Thoracic aorta (tissue), 2 donors: ENCODE measurements at regions not wholly inside any gene's neighbourhood (a gene's known extent, or its start where the extent isn't known, plus 50 kb on each side); places are given as distances from the start of the nearest gene placed in this dataset.

ENCODE experiments used
- ATAC-seq: fragments of 150-250 bp; one replicate; pipeline ENCODE4 v1.8.0; 2017; ENCODE audit warnings: low read depth; ENCODE audit not compliant: insufficient number of reproducible peaks, low FRiP score
- DNase-seq: peaks from one replicate; pipeline ENCODE4 v3.0.0-alpha.2; 2020; ENCODE audit warnings: low spot score
- H3K27ac ChIP-seq, 2 donors: fragments of 200-600 bp; sonication (generic); 1 replicate in 1 of 2; 2 replicates in 1 of 2; pipeline ENCODE4 v1.5.1; 2016; ENCODE audit warnings: mild to moderate bottlenecking in 2 of 2, moderate library complexity in 2 of 2
- H3K27me3 ChIP-seq: fragments of 200-600 bp; sonication (generic); replicated peaks from 2 replicates; pipeline ENCODE4 v1.6.0; 2016; ENCODE audit warnings: mild to moderate bottlenecking; ENCODE audit not compliant: insufficient read depth
- H3K36me3 ChIP-seq: fragments of 200-600 bp; sonication (generic); one replicate; pipeline ENCODE4 v1.5.1; 2016
- H3K4me1 ChIP-seq, 2 donors: fragments of 200-600 bp; sonication (generic); 1 replicate in 1 of 2; 2 replicates in 1 of 2; pipeline versions ENCODE4 v1.5.1 to v1.6.0; 2016; ENCODE audit warnings: low read depth in 2 of 2, mild to moderate bottlenecking in 1 of 2; ENCODE audit not compliant: control insufficient read depth in 1 of 2
- H3K4me3 ChIP-seq: fragments of 200-600 bp; sonication (generic); 2 replicates; pipeline ENCODE4 v1.5.1; 2016; ENCODE audit warnings: mild to moderate bottlenecking
- H3K9me3 ChIP-seq: fragments of 200-600 bp; sonication (generic); 2 replicates; pipeline ENCODE4 v1.5.1; 2016
- CTCF ChIP-seq: fragments of 200-600 bp; sonication (generic); IDR thresholded peaks from one replicate; pipeline ENCODE4 v1.5.1; 2019; ENCODE audit warnings: antibody characterized with exemption

DNA sequence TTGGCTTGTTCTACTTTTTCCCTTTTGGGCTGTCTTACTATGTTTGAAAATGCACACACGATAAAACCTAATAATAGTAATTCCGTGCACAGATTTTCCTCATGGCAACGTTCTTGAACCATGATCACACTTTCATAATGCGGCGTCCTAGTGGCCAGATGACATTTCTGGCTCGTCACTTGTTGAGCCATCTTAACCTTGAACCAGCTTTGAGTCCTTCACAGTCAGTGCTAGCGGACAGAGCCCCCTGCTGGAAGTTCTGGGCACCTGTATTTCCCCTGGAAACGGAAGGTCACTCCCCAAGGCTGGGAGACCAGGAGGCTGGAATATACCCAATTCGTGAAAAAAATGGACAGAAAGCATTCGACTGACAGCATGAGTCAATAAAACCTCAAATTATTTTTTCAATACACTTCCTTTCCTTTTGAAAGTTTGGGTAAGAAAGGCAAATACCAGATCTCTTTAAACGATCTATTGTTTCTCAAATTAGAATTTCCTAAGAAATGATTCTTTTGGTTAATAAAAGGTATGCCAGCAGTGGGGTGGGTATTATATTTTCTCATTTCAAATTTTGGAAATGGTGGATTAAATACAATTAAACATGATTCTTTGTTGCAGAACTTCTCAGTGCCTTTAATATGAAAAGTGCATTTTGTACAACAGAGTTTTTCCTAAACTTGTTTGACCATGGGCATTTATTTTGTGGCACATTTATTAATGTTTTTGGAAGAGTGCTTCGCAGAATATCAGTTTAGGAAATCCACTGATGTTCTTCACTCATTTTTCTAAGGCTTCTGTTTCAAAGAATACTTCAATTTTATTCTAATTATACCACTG lies 542.3 kb downstream of the QKI start:
- ATAC-seq (peak; percentile 82), DNase-seq (peak; percentile 21)
- Histone ChIP-seq H3K27me3 (no peaks in the 10 kb centered on the region), H3K4me3 (no peak overlapping the region), H3K36me3 (no peaks in the 10 kb centered on the region), H3K27ac (no peak overlapping the region), H3K9me3 (no peaks in the 10 kb centered on the region), H3K4me1 (no peaks in the 10 kb centered on the region)
- TF ChIP-seq CTCF = peak; percentile 87

DNA sequence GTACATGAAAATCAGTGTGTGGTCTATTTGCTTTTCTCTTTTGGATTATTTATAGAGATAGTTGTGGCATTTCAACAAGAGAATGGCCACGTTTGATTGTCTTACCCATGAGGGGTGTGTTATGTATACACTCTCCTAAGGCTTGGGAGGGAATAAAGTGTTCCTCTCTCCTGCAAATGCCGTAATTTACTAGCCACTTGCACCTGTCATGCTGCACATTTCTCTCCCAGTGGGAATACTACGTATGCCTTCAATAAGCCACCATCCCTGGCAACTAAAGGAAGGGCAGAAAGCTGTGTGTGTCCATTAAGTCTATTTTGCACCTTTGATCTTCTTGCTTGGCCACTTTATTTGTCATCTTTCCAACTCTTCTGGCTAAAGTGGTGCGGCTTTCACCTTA lies 541.2 kb downstream of the QKI start:
- Histone ChIP-seq H3K9me3 (no peaks in the 10 kb centered on the region), H3K4me1 (no peaks in the 10 kb centered on the region), H3K27ac (no peak overlapping the region), H3K4me3 (no peak overlapping the region), H3K36me3 (no peaks in the 10 kb centered on the region), H3K27me3 (no peaks in the 10 kb centered on the region)
- no peak for ATAC-seq
- DNase-seq = no peak
- TF ChIP-seq CTCF = no peak

DNA sequence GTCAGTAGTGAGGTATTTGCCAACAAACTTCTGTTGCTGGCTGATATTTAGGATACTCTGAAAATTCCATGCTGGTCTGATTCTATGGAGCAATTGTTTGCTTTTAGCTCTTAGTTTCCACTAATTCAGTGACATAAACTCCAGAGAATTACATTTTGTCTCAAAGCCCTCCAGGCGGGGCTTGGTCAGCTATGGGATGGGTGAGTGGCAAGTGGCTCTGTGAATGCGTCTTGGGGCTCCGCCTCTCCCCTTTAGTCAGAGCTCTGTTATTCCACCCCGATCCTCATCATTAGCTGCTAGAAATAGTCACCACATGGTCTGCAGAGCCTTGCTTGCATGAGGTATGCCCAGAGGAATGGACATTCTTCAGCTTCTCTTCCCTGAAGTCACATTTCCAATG lies 540.6 kb downstream of the QKI start:
- Histone ChIP-seq H3K4me3 (no peak overlapping the region), H3K4me1 (no peaks in the 10 kb centered on the region), H3K27ac (no peak overlapping the region), H3K9me3 (no peaks in the 10 kb centered on the region), H3K27me3 (no peaks in the 10 kb centered on the region), H3K36me3 (no peaks in the 10 kb centered on the region)
- TF ChIP-seq CTCF = no peak
- ATAC-seq (no peak), DNase-seq (no peak)

DNA sequence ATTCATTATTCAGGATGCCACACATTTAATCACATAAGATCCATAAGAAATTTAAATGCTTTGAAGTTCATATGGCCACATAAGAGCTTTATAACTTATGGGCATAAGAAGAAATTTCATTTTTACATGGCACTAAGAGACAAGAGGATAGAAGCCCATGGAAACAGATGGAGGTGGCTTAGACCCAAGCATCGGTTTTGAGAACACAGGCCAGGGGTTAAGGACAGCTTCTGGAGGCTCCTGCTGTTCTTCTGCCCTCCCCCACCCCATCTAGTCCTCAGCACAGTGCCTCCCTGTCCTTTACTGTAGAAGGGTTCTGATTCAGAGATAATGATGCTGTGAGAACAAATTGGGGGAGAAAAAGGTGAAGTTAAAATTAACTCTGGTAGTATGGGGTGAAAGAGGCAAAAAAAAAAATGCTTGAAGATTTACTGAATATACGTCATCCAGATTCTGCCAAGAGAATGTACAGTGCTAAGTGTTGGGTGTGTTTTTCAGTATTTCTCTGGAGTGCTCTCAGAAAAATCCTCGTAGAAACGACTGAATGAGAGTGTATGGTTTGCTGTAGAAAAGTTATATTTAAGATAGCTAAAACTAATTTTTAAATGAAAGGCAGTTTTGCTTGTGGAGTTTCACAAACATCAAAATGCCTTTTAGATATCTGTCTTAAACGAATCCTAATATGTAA lies 539.7 kb downstream of the QKI start:
- Histone ChIP-seq H3K4me1 (no peaks in the 10 kb centered on the region), H3K9me3 (no peaks in the 10 kb centered on the region), H3K27ac (no peak overlapping the region), H3K27me3 (no peaks in the 10 kb centered on the region), H3K36me3 (no peaks in the 10 kb centered on the region), H3K4me3 (no peak overlapping the region)
- no peak for TF ChIP-seq CTCF
- no peak for ATAC-seq
- DNase-seq = no peak

DNA sequence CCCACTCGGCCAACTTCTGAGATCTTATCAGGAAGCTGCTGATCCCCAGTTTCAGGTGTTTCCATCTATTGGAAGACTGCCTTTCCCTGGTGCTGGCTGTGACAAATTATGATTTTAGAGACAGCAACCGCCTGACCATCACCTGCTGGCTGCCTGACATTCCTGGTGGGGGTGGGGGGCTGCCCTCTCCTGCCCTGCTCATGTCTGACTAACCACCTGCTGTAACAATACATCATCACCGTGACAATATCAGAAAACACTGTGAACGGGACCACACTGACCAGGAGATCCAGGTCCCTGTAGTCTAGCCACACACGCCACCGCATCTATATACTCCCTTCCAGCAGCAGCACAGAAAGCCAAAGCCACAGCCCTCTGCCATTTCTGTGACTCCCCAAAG lies 537.5 kb downstream of the QKI start:
- DNase-seq = no peak
- no peak for TF ChIP-seq CTCF
- no peak for ATAC-seq

More for the DNA sequence above, 537.5 kb downstream of the QKI start:
- Histone ChIP-seq H3K9me3 (no peaks in the 10 kb centered on the region), H3K36me3 (no peaks in the 10 kb centered on the region), H3K27ac (no peak overlapping the region), H3K27me3 (no peaks in the 10 kb centered on the region), H3K4me1 (no peaks in the 10 kb centered on the region), H3K4me3 (no peak overlapping the region)
